ENCODE measurements at regions not wholly inside any gene's neighbourhood (a gene's known extent, or its start where the extent isn't known, plus 50 kb on each side); places are given as distances from the start of the nearest gene placed in this dataset.

DNA sequence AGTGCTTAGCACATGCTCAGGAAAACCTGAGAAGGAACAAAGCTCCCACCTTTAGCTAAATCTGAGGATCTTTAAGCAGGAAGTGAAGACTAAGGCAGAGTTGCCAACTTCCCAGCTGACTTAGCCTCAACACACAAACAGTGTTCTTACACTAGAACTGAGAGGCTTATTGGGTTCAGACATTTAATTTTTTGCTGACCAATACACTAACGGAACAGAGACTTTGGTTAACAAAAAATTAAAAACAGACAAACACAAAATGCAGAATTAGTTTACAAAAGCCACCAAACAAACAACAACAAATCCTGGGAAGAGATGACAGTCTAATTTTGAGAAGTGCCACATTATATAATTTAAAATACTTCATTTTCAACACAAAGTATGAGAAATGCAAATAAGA, 1123.7 kb upstream of the ATXN7L3B start:
- intact Hi-C loops (cut with DNase I): no loop called here
- DNase-seq (ENCODE audit: low spot score): no peak

GRCh38 chr12:73414926-73415325, 1122.7 kb upstream of the ATXN7L3B start:
- intact Hi-C loops (cut with DNase I): no loop called here

DNA sequence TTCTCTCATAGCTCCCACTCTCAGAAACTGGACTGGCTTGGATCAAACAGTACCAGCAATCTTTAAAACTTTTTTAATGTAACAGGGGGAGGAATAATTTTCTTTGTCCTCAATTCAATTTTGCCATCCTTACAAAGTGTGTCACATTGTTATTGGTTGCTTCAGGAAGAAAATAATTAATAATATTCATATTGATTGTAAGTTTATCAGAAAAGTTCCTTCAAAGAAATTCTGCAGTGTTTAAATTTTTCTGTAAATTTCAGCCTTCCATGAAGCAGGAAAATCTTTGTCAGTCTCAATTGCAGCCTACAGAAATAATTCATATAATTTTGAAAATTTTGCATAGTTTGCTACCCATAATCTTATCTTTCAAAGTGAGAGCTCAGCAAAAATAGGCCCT, 1119.1 kb upstream of the ATXN7L3B start:
- intact Hi-C loops (cut with DNase I): no loop called here
- no peak for DNase-seq (ENCODE audit: low spot score)

More at GRCh38 chr12:73414926-73415325, 1122.7 kb upstream of the ATXN7L3B start:
- no peak for DNase-seq (ENCODE audit: low spot score)

DNA sequence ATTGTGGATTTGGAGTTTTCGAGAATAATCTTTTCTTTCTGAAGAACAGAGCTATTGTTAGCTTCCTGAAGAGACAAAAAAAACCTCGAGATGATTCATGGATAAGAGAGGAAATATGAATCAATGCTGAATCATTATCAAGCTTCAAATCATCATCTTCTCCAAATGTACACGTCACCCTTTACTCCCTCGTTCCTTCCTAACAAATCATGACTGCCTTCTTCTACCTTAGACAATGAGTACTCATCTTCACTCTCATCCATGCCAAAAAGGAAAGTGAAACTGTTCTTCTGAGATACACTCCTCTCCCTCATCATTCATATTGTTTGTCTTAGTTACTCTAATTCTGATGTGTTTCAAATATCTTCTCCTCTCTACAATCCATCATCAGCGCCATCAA, 1115.8 kb upstream of the ATXN7L3B start:
- intact Hi-C loops (cut with DNase I): no loop called here
- DNase-seq (ENCODE audit: low spot score): no peak

DNA sequence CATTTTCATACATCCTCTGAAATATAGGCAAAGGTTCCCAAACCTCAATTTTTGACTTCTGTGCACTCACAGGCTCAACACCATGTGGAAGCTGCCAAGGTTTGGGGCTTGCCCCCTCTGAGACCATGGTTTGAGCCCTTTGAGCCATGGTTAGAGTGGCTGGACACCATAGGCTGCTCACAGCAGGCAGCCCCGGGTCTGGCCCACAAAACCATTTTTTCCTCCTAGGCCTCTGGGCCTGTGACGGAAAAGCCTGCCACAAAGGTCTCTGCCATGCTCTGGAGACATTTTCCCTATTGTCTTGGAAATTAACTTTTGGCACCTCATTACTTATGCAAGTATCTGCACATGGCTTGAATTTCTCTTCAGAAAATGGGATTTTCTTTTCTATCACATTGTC, 1113.2 kb upstream of the ATXN7L3B start:
- intact Hi-C loops (cut with DNase I): no loop called here
- no peak for DNase-seq (ENCODE audit: low spot score)

- intact Hi-C loops (cut with DNase I): no loop called here
- DNase-seq (ENCODE audit: low spot score): no peak
Measured at GRCh38 chr12:73445658-73446324, 1091.8 kb upstream of the ATXN7L3B start.

- intact Hi-C loops (cut with DNase I): no loop called here
- no peak for DNase-seq (ENCODE audit: low spot score)
Measured at GRCh38 chr12:73452672-73453469, 1084.8 kb upstream of the ATXN7L3B start.

DNA sequence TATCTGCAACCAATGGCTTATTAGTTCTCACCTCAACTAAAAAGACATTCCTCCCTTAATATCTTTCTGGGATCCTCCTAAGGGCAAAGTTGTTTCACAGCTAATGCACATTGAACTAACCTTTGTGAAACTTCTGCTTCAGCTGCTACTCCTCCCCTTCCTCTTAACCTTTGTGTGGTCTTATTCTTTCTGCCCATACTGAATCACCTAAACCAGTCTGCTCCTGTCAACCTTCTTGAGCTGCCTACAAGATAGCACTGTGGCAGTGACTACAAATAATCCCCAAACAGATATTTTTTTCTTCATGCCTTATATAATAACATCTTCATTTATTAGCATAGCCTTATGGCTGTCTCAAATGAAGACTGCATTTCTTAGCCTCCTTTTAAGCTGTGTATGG, 1077.4 kb upstream of the ATXN7L3B start:
- intact Hi-C loops (cut with DNase I): no loop called here
- DNase-seq (ENCODE audit: low spot score): no peak

GRCh38 chr12:73465106-73465505, 1072.5 kb upstream of the ATXN7L3B start:
- no peak for DNase-seq (ENCODE audit: low spot score)
- intact Hi-C loops (cut with DNase I): no loop called here

DNA sequence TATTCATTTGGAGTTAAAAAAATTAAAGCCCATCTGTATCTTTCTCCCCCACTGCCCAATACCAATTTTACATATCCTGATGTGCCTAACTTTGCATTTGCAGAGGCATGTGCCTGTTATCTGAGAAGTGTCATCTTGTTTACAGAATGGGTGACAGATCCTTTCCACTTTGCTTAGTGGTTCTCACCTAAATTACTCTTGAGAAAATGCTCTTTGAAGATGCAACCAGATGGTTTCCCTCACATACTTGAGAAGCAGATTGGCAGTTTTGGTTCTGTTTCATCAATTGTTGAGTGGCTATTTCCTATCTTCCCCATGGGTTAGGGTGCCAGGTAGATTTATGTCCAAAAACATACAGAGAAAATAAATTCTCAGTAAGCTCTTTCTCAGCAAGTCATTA, 1051.4 kb upstream of the ATXN7L3B start:
- intact Hi-C loops (cut with DNase I): no loop called here

DNA sequence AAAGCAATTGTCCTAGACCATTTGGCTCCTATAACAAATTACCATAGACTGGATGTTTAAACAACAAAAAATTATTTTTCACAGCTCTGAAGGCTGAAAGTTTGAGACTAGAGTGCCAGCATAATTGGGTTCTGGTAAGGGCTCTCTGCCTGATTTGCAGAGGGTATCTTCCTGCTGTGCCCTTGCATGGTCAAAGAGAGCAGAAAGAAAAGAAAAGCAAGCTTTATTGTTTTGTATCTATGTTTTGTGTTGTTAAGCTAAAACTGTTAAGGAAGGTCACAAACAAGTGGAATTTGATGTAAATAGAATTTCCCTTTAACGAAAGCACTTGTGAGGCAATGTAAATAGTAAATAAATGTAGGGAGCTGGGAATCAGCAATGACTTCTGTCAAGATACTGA, 1031.0 kb upstream of the ATXN7L3B start:
- intact Hi-C loops (cut with DNase I): no loop called here

More for the DNA sequence above, 1051.4 kb upstream of the ATXN7L3B start:
- DNase-seq (ENCODE audit: low spot score): no peak

DNA sequence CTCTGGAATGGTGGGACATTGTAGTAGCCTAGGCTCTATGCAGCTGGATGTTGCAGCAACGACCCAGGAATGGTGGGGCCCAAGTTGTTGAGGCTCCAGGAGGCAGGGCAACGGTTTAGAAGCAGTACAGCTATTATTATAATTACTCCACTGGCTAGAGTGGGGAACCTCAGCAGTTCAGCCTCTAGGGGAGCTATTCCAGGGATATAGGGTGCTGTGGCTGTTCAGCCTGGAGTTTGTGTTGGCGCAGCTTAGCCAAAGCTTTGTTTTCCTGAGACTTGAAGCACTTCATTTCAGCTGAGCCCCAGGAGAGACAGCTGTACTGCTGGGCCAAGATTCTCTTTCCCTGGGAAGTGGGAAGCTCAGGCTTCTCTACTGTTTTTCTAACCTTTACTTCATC, 1023.0 kb upstream of the ATXN7L3B start:
- no peak for DNase-seq (ENCODE audit: low spot score)
- intact Hi-C loops (cut with DNase I): no loop called here

More for the DNA sequence above, 1031.0 kb upstream of the ATXN7L3B start:
- no peak for DNase-seq (ENCODE audit: low spot score)

DNA sequence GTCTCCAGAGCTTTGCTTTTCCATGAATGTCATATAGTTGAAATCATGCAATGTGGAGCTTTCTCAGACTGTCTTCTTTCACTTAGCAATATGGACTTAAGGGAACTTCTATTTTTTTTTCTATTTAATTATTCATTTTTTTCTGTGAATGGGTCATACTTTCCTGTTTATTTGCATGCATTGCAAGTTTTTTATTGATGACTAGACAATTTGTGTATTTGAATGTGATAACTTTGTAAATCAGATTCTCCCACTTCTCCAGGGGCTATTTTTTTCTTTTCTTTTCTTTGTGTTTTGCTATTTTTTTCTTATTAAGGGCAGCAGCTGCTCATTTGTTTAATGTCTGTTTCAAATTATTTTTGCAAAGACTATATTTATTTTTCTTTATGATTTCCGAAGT, 1019.8 kb upstream of the ATXN7L3B start:
- intact Hi-C loops (cut with DNase I): no loop called here

DNA sequence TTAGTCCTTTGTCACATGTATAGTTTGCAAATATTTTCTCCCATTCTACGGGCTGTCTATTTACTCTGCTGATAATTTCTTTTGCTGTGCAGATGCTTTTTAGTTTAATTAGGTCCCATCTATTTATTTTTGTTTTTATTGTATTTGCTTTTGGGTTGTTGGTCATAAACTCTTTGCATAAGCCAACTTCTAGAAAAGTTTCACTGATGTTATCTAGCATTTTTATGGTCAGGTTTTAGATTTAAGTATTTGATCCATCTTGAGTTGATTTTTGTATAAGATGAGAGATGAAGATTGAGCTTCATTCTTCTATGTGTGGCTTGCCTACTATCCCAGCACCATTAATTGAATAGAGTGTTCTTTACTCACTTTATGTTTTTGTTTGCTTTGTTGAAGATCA, 1008.4 kb upstream of the ATXN7L3B start:
- no peak for DNase-seq (ENCODE audit: low spot score)
- intact Hi-C loops (cut with DNase I): no loop called here

More for the DNA sequence above, 1019.8 kb upstream of the ATXN7L3B start:
- DNase-seq (ENCODE audit: low spot score): no peak

DNA sequence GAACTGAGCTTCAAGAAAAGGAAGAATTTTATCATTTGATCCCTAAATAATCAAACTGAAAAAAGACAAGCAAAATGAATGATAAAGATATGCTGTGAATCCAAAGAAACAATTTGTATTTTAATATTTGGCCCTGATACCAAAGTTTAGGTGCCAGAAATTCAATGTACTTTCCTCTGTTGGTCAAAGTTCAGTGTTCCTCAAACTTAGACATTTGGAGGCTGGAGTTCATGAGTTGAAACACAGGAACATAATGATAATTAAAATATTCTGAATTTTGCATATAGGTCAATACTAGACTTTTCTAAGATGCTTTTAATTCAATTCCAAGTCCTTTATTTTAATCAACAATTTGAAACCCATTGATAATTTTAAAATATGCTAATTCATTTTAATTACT, 1007.7 kb upstream of the ATXN7L3B start:
- intact Hi-C loops (cut with DNase I): no loop called here

GRCh38 chr12:73531752-73532151, 1005.9 kb upstream of the ATXN7L3B start:
- DNase-seq (ENCODE audit: low spot score): no peak
- intact Hi-C loops (cut with DNase I): no loop called here

More for the DNA sequence above, 1007.7 kb upstream of the ATXN7L3B start:
- no peak for DNase-seq (ENCODE audit: low spot score)

DNA sequence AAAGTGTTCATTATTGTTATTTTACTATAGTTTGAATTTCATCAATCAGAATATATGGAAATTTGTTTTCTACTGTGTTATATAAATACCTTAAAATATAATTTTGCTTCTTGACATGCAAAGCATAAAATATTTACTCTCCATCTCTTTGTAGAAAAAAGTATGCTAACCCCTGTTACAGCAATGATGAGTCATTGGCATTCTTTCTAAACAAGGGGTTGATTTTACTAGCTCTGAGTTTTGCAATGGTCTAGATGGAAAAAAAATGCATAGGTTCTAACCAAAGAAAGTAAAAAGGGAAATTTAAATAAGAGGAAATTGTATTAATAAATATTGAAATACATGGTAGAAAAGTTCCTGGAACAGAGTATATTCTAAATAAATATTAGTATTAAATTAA, 990.2 kb upstream of the ATXN7L3B start:
- intact Hi-C loops (cut with DNase I): no loop called here
- DNase-seq (ENCODE audit: low spot score): no peak

GRCh38 chr12:73585136-73585535, 952.5 kb upstream of the ATXN7L3B start:
- intact Hi-C loops (cut with DNase I): no loop called here
- no peak for DNase-seq (ENCODE audit: low spot score)

GRCh38 chr12:73589220-73589619, 948.4 kb upstream of the ATXN7L3B start:
- intact Hi-C loops (cut with DNase I): no loop called here
- DNase-seq (ENCODE audit: low spot score): no peak

GRCh38 chr12:73598626-73599025, 939.0 kb upstream of the ATXN7L3B start:
- intact Hi-C loops (cut with DNase I): no loop called here

GRCh38 chr12:73599268-73599667, 938.4 kb upstream of the ATXN7L3B start:
- no peak for DNase-seq (ENCODE audit: low spot score)
- intact Hi-C loops (cut with DNase I): no loop called here

More at GRCh38 chr12:73598626-73599025, 939.0 kb upstream of the ATXN7L3B start:
- no peak for DNase-seq (ENCODE audit: low spot score)

Measured in posterior vena cava (tissue), 2 donors.